Non-pigmented ciliary epithelial cell (primary cell): ENCODE measurements at regions not wholly inside any gene's neighbourhood (a gene's known extent, or its start where the extent isn't known, plus 50 kb on each side); places are given as distances from the start of the nearest gene placed in this dataset.
"Not testable (repeated sequence)": the region's sequence is repeated elsewhere in the genome, so short reads cannot be mapped to it uniquely, and the experiment has no call there.

ENCODE experiments used
- DNase-seq: peaks from one replicate; pipeline ENCODE4 v3.0.0-alpha.2; 2010; ENCODE audit warnings: low read depth

DNA sequence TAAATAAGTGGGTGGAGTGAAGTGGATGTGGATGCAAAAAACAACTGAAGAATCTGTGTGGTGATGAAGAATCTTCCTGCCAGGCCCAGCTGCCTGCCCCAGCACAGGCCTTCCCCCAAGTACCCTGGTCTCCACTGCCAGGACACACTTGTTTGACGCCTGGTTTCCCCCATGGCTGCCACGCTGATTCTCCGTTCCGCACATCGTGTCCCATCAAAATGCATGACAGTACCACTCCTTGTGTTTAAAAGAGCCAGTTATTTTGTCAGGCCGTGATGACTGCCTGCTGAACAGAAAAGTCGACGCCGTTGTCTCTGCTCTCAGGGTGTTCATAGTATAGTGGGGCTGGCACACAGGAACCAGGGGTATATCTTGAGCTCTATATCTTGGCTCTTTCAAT lies 50.3 kb upstream of the KYNU start:
- no peak for DNase-seq

- no peak for DNase-seq
These were observed 51.6 kb upstream of the KYNU start for GRCh38 chr2:142825861-142826260.

GRCh38 chr2:142824756-142825155 lies 52.7 kb upstream of the KYNU start:
- no peak for DNase-seq

- no peak for DNase-seq
These were observed 55.3 kb upstream of the KYNU start for GRCh38 chr2:142822190-142822589.

GRCh38 chr2:142819411-142819810 lies 58.1 kb upstream of the KYNU start:
- peak; percentile 27 for DNase-seq

GRCh38 chr2:142815375-142815774 lies 62.1 kb upstream of the KYNU start:
- no peak for DNase-seq

DNA sequence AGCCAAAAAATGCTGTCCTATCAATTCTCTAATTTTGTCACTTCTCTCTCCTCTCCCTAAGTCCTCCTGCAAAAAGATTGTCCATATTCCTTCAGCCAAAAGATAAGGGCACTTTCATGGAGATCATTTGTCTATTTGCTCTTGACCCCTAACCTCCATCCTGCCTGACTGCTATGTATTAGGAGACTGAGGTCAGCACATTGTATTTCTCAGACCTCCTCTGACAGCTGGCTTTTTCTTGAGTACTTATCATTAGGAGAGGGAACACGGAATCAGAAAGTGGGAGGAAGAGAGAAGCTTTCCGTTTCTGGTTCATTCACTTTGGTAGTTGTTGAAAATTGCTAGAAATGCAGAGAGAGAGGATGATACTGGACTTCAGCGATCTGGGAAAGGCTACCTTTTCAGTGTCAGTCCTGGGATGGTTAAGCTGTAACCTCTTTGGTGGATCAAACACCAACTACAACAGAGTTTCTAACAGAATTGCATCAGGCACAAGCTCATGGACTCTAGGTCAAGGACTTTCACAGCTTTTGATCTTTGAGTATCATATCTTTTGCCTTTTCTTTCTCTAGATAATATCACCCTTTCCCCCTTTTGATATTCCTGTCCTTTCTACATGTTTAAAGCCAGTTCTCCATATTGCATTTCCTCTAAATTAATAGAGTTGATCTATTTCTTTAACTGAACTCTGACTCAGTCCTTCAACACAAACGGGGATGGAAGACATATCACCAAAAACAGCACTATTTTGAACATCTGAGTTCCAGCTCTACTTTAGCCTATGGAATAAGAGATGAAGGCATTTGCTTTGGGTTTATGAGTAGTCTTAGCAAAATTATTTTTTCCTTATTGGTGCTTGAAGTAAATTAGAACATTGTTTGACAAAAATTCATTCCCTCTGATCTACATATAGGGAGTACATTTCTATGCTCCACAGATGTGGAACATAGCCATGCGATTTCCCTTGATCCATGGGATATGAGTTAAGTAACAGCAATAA lies 63.3 kb upstream of the KYNU start:
- no peak for DNase-seq

- DNase-seq: not testable (repeated sequence)
These were observed 65.8 kb upstream of the KYNU start for GRCh38 chr2:142811644-142812043.

DNA sequence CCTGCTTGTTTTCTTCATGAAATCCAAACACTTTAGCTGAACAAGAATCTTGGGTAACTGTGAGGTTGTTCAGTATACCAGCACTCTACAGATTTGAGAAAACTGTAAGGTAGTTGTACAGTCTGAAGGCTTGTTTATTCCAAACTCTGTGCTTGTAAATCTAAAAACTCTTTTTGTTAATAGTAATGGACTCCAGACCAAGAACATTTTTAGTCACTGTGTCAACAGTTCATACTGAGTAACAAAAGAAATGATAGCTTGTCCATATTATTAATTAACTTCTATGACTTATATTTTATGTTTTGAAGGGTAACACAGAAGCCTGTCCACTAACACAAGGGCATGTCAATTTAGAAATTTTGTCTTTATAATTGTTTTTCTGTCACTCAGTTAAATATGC lies 72.2 kb upstream of the KYNU start:
- DNase-seq: no peak

GRCh38 chr2:142803158-142803557 lies 74.3 kb upstream of the KYNU start:
- DNase-seq: no peak

DNA sequence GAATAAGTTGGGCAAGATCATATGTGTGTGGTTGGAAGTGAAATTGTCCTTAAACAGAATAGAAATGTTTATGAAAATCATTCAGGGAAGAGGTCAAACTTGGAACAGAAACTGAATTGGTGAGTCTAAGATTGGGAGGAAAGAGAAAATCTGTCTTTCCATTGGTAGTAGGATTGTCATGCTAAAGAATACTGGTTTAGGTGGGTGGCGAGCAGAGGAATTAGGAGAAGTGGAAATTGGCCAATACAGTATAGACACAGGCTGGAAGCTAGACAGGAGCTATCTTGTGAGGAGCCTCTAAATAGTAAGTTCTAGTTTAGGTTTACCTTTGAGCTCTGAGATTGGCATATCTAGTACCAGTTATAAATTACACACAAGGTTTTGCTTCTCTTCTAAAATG lies 80.9 kb upstream of the KYNU start:
- DNase-seq: no peak

GRCh38 chr2:142796161-142796560 lies 81.3 kb upstream of the KYNU start:
- no peak for DNase-seq

DNA sequence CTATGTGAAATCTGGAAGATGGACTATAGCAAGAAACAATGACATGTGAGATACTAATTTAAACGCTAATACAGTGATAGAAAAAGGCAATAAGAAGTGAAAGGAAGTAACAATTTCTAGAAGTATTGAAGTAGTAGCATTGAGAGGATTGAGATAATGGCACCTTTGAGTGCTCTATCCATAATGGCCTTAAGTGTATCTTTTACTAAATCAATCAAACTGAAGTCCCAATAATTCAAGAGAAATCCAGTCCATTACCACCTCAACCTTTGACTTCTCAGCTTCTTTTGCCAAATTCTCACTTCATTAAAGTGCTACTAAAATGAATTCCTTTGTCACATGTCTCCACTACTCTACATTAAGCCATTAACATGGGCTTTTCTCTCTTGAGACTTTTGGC lies 82.6 kb upstream of the KYNU start:
- DNase-seq: no peak

DNA sequence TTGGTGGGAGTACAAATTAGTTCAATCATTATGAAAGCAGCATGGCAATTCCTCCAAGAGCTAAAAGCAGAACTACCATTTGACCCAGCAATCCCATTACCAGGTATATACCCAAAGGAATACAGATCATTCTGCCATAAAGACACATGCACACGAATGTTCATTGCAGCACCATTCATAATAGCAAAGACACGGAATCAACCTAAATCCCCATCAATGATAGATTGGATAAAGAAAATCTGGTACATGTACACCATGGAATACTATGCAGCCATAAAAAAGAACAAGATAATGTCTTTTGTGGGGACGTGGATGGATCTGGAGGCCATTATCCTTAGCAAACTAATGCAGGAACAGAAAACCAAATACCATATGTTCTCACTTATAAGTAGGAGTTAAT lies 85.1 kb upstream of the KYNU start:
- not testable (repeated sequence) for DNase-seq

- DNase-seq: no peak
These were observed 86.1 kb upstream of the KYNU start for GRCh38 chr2:142791335-142791734.

GRCh38 chr2:142786918-142787702 lies 90.4 kb upstream of the KYNU start:
- no peak for DNase-seq

DNA sequence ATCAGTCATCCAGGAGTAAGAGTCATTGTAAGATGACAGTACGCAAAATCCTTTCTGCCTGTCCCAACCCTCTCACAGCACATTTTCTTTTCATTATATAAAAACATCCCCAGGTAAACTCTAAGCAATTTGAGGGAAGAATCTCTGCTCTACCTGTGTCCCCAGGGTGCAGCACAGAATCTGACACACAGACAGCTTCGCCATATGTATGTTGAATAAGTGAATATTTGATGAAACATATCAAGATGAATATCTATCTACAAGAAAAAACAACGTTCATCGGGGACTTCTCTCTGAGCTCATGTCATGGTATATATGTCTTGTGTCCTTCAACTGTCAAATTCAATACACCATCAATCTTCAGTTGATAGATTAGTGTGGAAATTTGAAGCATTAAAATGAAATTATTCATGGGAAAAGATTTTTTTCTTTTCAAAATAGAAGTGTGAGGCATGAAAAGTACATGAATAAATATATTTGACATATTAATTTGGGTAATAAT lies 94.5 kb upstream of the KYNU start:
- no peak for DNase-seq

DNA sequence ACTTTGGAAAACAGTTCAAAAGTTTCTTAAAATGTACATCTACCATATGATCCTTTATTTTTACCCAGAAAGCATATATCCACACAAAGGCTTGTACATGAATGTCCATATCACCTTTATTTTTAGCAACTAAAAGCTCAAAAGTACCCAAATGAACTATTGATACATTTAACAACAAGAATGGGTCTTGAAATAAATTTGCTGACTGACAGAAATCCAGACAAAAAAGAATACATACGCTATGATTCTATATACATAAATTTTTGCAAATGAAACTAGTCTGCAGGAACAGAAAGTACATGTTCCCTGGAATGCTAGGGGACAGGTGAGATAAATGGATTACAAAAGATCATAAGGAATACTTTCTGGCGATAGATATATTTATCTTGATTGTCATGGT lies 96.3 kb upstream of the KYNU start:
- no peak for DNase-seq

- no peak for DNase-seq
These were observed 99.2 kb upstream of the KYNU start for GRCh38 chr2:142778289-142778688.

DNA sequence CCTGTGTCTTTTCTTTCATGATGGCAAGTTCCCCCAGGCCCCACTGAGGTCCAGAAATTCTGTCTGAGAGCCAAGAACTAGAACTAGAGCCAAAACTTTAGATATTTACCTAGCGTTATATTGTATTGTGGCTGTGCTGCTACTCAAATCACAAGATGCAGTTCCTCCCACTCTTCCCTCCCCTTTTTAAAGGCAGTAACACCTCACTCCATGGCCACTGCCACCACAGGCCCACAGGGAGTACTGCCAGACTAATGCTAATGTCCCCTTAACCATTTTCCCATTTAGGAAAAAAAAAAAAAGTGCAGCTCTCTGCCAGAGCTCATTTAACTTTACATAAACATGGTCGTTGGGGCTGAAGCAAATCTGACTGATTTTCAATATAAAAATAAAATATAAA lies 99.7 kb upstream of the KYNU start:
- no peak for DNase-seq

DNA sequence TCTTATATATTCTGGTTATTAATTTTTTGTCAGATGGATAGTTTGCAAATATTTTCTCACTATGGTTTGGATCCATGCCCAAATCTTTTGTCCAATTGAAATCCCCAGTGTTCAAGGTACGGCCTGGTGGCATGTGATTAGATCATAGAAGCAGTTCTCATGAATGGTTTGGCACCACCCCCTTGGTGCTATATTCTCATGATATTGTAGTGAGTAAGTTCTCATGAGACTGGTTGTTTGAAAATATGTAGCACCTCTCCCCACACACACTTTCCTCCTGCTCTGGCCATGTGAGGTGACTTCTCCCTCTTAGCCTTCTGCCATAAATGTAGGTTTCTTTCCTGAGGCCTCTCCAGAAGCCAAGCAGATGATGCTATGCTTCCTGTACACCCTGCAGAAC lies 107.7 kb upstream of the KYNU start:
- no peak for DNase-seq

DNA sequence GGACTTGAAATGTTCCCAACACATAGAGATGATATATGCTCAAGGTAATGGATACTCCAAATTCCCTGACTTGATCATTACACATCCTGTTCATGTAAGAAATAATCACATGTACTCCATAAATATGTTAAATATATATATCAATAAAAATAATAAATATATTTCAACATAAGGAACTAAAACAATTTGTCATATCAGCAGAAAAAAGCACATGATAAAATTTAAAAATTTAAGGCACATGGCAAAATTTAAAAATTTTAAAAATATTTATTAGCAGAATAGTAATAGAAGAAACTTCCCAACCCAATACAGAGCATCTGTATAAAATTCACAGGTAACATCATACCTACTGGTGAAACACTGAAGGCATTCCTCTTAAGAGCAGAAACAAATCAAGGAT lies 109.6 kb upstream of the KYNU start:
- DNase-seq: no peak

DNA sequence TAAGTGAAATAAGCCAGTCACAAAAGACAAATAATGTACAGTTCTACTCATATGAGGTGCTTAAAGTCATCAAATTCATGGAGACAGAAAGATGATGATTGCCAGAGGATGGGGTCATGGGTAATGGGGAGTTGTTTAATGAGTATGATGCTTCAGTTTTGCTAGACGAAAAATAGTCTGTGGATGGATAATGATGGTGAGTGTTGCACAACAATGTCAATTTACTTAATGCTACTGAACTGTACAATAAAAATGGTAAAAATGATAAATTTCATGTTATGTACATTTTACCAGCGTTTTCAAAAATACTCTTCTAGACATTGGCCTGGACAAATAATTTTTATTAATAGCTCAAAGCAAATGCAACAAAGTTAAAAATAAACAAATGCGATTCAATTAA lies 118.5 kb upstream of the KYNU start:
- DNase-seq: no peak
